Stimulated activated naive CD8-positive, alpha-beta T cell treated with anti-CD3 and anti-CD28 coated beads, Interleukin-15, Interleukin-2, amounts not matched to agents 100 ng/mL and 50 ng/mL, for 24 hours (primary cell): ENCODE measurements at regions not wholly inside any gene's neighbourhood (a gene's known extent, or its start where the extent isn't known, plus 50 kb on each side); places are given as distances from the start of the nearest gene placed in this dataset.
"Not testable (repeated sequence)": the region's sequence is repeated elsewhere in the genome, so short reads cannot be mapped to it uniquely, and the experiment has no call there.

Source experiments
- H3K27ac Mint-ChIP-seq: one replicate; pipeline ENCODE4 v1.8.0; 2021; ENCODE audit warnings: mild to moderate bottlenecking, mixed read lengths
- H3K27me3 Mint-ChIP-seq: one replicate; pipeline ENCODE4 v1.8.0; 2021; ENCODE audit warnings: mixed read lengths
- H3K36me3 Mint-ChIP-seq: one replicate; pipeline ENCODE4 v1.8.0; 2021; ENCODE audit warnings: low read depth, mixed read lengths
- H3K4me1 Mint-ChIP-seq: one replicate; pipeline ENCODE4 v1.8.0; 2021; ENCODE audit warnings: low read depth, mixed read lengths
- H3K4me3 Mint-ChIP-seq: one replicate; pipeline ENCODE4 v1.8.0; 2021; ENCODE audit warnings: mild to moderate bottlenecking, mixed read lengths
- H3K9me3 Mint-ChIP-seq: one replicate; pipeline ENCODE4 v1.8.0; 2021; ENCODE audit warnings: mixed read lengths

DNA sequence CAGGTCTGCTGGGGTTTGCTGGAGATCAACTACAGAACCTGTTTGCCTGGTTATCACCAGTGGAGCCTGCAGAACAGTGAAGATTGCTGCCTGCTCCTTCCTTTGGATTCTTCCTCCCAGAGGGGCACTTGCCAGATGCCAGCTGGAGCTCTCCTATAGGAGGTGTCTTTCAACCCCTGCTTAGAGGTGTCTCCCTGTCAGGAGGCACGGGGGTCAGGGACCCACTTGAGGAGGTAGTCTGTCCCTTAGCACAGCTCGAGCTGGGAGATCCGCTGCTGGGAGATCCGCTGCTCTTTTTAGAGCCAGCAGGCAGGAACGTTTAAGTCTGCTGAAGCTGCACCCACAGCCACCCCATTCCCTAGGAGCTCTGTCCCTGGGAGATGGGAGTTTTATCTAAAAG, 1806.3 kb upstream of the ADGRL3 start:
- H3K9me3 Mint-ChIP-seq: peaks cover 11% of the 10 kb centered on the region

GRCh38 chr4:59400334-59400733, 1799.8 kb upstream of the ADGRL3 start:
- Mint-ChIP-seq H3K36me3 (no peaks in the 10 kb centered on the region), H3K27ac (no peak overlapping the region), H3K4me1 (no peaks in the 10 kb centered on the region), H3K4me3 (no peak overlapping the region), H3K27me3 (no peaks in the 10 kb centered on the region), H3K9me3 (peaks cover 12% of the 10 kb centered on the region)

More for the DNA sequence above, 1806.3 kb upstream of the ADGRL3 start:
- no peaks in the 10 kb centered on the region for H3K27me3 Mint-ChIP-seq
- no peak overlapping the region for H3K27ac Mint-ChIP-seq
- no peaks in the 10 kb centered on the region for H3K36me3 Mint-ChIP-seq
- H3K4me1 Mint-ChIP-seq: no peaks in the 10 kb centered on the region
- H3K4me3 Mint-ChIP-seq: no peak overlapping the region

GRCh38 chr4:59409647-59410046, 1790.5 kb upstream of the ADGRL3 start:
- Mint-ChIP-seq H3K36me3 (no peaks in the 10 kb centered on the region), H3K4me1 (no peaks in the 10 kb centered on the region), H3K27me3 (no peaks in the 10 kb centered on the region), H3K9me3 (peaks cover 8% of the 10 kb centered on the region), H3K27ac (no peak overlapping the region), H3K4me3 (no peak overlapping the region)

DNA sequence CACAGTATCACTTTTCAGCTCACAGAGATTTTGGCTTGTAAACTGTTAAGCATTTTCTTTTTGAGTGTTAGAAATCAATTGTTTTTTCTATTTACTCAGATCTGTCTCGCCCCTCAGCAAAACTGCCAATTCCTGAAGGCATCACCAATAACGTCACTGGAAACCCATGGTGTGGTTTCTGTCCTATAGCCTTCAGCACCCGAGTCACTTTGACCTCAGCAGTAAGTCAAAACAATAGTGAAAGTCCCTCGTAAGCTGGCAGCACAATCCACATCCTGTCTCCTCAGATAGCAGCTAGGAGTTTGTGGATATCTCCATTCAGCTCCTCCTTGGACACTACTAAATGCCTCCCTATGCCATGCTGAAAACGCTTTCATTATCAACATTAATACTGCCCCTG, 1787.4 kb upstream of the ADGRL3 start:
- Mint-ChIP-seq H3K27ac (no peak overlapping the region), H3K27me3 (no peaks in the 10 kb centered on the region), H3K36me3 (no peaks in the 10 kb centered on the region), H3K4me1 (no peaks in the 10 kb centered on the region), H3K9me3 (peaks cover 8% of the 10 kb centered on the region), H3K4me3 (no peak overlapping the region)

GRCh38 chr4:59455751-59456150, 1744.4 kb upstream of the ADGRL3 start:
- no peak overlapping the region for H3K27ac Mint-ChIP-seq
- H3K36me3 Mint-ChIP-seq: no peaks in the 10 kb centered on the region
- no peaks in the 10 kb centered on the region for H3K4me1 Mint-ChIP-seq
- H3K4me3 Mint-ChIP-seq: no peak overlapping the region
- no peaks in the 10 kb centered on the region for H3K27me3 Mint-ChIP-seq
- peaks cover 7% of the 10 kb centered on the region for H3K9me3 Mint-ChIP-seq

DNA sequence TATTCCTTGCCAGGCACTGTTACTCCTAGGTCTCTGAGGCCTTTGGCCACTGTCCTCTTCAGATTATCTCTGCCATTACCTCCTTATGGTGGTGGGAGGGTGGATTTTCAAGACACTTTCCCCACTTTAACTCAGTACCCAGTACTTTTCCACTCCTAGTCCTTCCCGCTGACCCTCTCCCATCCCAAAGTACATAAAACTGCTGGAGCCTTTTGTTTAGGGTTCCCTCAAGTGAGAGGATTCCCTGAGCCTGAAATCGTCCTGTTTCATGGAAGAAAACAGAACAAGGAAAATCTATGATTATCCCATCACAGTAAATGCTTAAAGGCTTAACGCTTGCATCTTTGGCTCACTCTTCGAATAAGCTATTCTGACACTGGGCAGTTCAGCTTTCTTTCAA, 1742.5 kb upstream of the ADGRL3 start:
- Mint-ChIP-seq H3K27me3 (no peaks in the 10 kb centered on the region), H3K9me3 (peaks cover 9% of the 10 kb centered on the region), H3K4me1 (no peaks in the 10 kb centered on the region), H3K27ac (no peak overlapping the region), H3K4me3 (no peak overlapping the region), H3K36me3 (no peaks in the 10 kb centered on the region)

GRCh38 chr4:59484944-59485343, 1715.2 kb upstream of the ADGRL3 start:
- H3K9me3 Mint-ChIP-seq: peaks cover 9% of the 10 kb centered on the region

DNA sequence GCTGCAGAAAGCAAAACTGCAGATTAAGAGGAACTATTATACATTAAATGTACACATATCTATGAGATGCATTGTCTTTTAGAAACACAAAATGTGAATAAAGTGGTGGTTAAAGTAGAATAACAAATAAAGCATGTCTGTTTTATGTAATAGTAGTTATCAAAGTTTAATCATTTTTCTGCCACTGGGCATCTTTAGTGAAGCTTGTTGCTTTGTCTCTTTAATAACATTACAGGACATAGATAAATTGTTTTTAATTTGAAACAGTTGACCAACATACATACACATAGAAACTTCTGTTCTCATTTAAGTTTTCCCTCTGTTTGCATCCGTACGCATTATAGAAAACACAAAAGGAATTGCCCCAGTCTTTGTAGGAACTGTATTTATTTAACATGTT, 1700.0 kb upstream of the ADGRL3 start:
- peaks cover 6% of the 10 kb centered on the region for H3K9me3 Mint-ChIP-seq
- H3K4me3 Mint-ChIP-seq: no peak overlapping the region
- no peaks in the 10 kb centered on the region for H3K27me3 Mint-ChIP-seq
- no peaks in the 10 kb centered on the region for H3K36me3 Mint-ChIP-seq
- H3K4me1 Mint-ChIP-seq: no peaks in the 10 kb centered on the region
- H3K27ac Mint-ChIP-seq: no peak overlapping the region

More at GRCh38 chr4:59484944-59485343, 1715.2 kb upstream of the ADGRL3 start:
- Mint-ChIP-seq H3K4me3 (no peak overlapping the region), H3K36me3 (no peaks in the 10 kb centered on the region), H3K27ac (no peak overlapping the region), H3K4me1 (no peaks in the 10 kb centered on the region), H3K27me3 (no peaks in the 10 kb centered on the region)

- Mint-ChIP-seq H3K4me3 (no peak overlapping the region), H3K4me1 (no peaks in the 10 kb centered on the region), H3K9me3 (peaks cover 6% of the 10 kb centered on the region), H3K27ac (no peak overlapping the region), H3K27me3 (no peaks in the 10 kb centered on the region), H3K36me3 (no peaks in the 10 kb centered on the region)
Measured at GRCh38 chr4:59503731-59504130, 1696.4 kb upstream of the ADGRL3 start.

- H3K27me3 Mint-ChIP-seq, H3K36me3 Mint-ChIP-seq, H3K4me1 Mint-ChIP-seq, H3K4me3 Mint-ChIP-seq, H3K9me3 Mint-ChIP-seq, H3K27ac Mint-ChIP-seq: not testable (repeated sequence)
Measured at GRCh38 chr4:59511809-59512208, 1688.3 kb upstream of the ADGRL3 start.

- Mint-ChIP-seq H3K4me1 (no peaks in the 10 kb centered on the region), H3K27ac (no peak overlapping the region), H3K27me3 (no peaks in the 10 kb centered on the region), H3K9me3 (peaks cover under 1% of the 10 kb centered on the region), H3K4me3 (no peak overlapping the region), H3K36me3 (no peaks in the 10 kb centered on the region)
Measured at GRCh38 chr4:59517007-59517406, 1683.1 kb upstream of the ADGRL3 start.

GRCh38 chr4:59518005-59518823, 1681.9 kb upstream of the ADGRL3 start:
- Mint-ChIP-seq H3K9me3 (peaks cover 3% of the 10 kb centered on the region), H3K4me3 (no peak overlapping the region), H3K27ac (no peak overlapping the region), H3K27me3 (no peaks in the 10 kb centered on the region), H3K36me3 (no peaks in the 10 kb centered on the region), H3K4me1 (no peaks in the 10 kb centered on the region)

GRCh38 chr4:59525885-59526284, 1674.2 kb upstream of the ADGRL3 start:
- Mint-ChIP-seq H3K27me3 (no peaks in the 10 kb centered on the region), H3K4me3 (no peak overlapping the region), H3K36me3 (no peaks in the 10 kb centered on the region), H3K4me1 (no peaks in the 10 kb centered on the region), H3K27ac (no peak overlapping the region), H3K9me3 (peaks cover 7% of the 10 kb centered on the region)

DNA sequence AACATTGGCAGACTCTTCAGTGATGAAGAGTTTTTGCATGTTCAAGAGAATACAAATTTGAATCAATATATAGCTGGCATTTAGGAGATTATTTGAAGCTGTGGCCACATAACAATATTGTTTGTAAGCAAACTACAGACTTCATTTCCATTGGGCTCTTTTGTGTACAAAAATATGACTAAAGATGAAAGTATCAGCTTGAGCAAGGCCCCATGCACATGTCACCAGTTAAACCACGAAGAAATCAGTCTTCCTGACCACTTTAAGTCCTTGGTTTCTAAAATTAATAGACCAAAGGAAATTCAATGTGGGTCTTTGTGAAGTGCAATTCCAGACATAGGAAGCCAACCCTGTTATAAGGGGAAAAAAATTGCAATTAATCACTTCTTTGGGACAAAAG, 1664.6 kb upstream of the ADGRL3 start:
- Mint-ChIP-seq H3K4me3 (no peak overlapping the region), H3K36me3 (no peaks in the 10 kb centered on the region), H3K4me1 (no peaks in the 10 kb centered on the region)

GRCh38 chr4:59536428-59536827, 1663.7 kb upstream of the ADGRL3 start:
- Mint-ChIP-seq H3K9me3 (peaks cover 6% of the 10 kb centered on the region), H3K27ac (no peak overlapping the region), H3K4me1 (no peaks in the 10 kb centered on the region), H3K27me3 (no peaks in the 10 kb centered on the region), H3K36me3 (no peaks in the 10 kb centered on the region), H3K4me3 (no peak overlapping the region)

More for the DNA sequence above, 1664.6 kb upstream of the ADGRL3 start:
- Mint-ChIP-seq H3K9me3 (peaks cover 6% of the 10 kb centered on the region), H3K27ac (no peak overlapping the region), H3K27me3 (no peaks in the 10 kb centered on the region)
